ENCODE measurements at regions not wholly inside any gene's neighbourhood (a gene's known extent, or its start where the extent isn't known, plus 50 kb on each side); places are given as distances from the start of the nearest gene placed in this dataset.

GRCh38 chr3:166660962-166661361 is 719.1 kb downstream of the ZBBX start:
- no peak for TF ChIP-seq CTCF (IDR thresholded peaks at IDR 0.05 in 4 of 5, conservative IDR thresholded peaks at IDR 0.05 in 1 of 5)
- TF ChIP-seq POLR2A (IDR thresholded peaks at IDR 0.05): no peak

Measured in gastrocnemius medialis (tissue), 4 donors.